Esophagus squamous epithelium (tissue), 5 donors: ENCODE measurements at regions not wholly inside any gene's neighbourhood (a gene's known extent, or its start where the extent isn't known, plus 50 kb on each side); places are given as distances from the start of the nearest gene placed in this dataset.

Source experiments
- DNase-seq: peaks from one replicate; lab custom pipeline; 2025; lab: John Stamatoyannopoulos, UW
- H3K27ac ChIP-seq, 4 donors: fragments of 200-600 bp; sonication (generic); one replicate each; pipeline ENCODE4 v1.5.1; 2016 to 2019; ENCODE audit warnings: mild to moderate bottlenecking in 1 of 4
- H3K27me3 ChIP-seq, 4 donors: fragments of 200-600 bp; sonication (generic); 1 replicate in 3 of 4; 2 replicates in 1 of 4; pipeline versions ENCODE4 v1.5.1 to v1.6.0; 2017 to 2021; ENCODE audit warnings: antibody characterized with exemption in 1 of 4
- H3K36me3 ChIP-seq, 3 donors: fragments of 200-600 bp; sonication (generic); one replicate each; pipeline ENCODE4 v1.5.1; 2016 to 2019
- H3K4me1 ChIP-seq, 3 donors: fragments of 200-600 bp; sonication (generic); one replicate each; pipeline ENCODE4 v1.5.1; 2017 to 2019
- H3K4me3 ChIP-seq, 4 donors: fragments of 200-600 bp; sonication (generic); 1 replicate in 3 of 4; 2 replicates in 1 of 4; pipeline ENCODE4 v1.5.1; 2016 to 2019; ENCODE audit warnings: mild to moderate bottlenecking in 2 of 4, moderate library complexity in 1 of 4
- H3K9me3 ChIP-seq, 3 donors: fragments of 200-600 bp; sonication (generic); one replicate each; pipeline ENCODE4 v1.5.1; 2016 to 2019
- POLR2A ChIP-seq, 4 donors: fragments of 450-650 bp; IDR thresholded peaks; one replicate each; pipeline ENCODE4 v1.6.1; 2017; ENCODE audit warnings: antibody characterized with exemption in 4 of 4, mild to moderate bottlenecking in 4 of 4, moderate library complexity in 3 of 4
- WGBS, 2 donors: methylation state at CpG; one replicate each; pipeline ENCODE4 v1.1.5; 2018; 5-methylcytosine and 5-hydroxymethylcytosine counted together
- intact Hi-C: fragments of 100-400 bp; cut with DNase I; formaldehyde crosslinking; loops from one replicate; pipeline ENCODE4 v1.15.0; 2022
- TF ChIP-seq, protein P1 (sequence below), 6 experiments: fragments of 450-650 bp in 4 of 6; fragments of 200-600 bp in 2 of 6; sonication (generic) in 2 of 6; IDR thresholded peaks; one replicate each; pipeline ENCODE4 v1.5.1; 2016 to 2019; ENCODE audit warnings: antibody characterized with exemption in 6 of 6, mild to moderate bottlenecking in 4 of 6, moderate library complexity in 4 of 6
- donor health status: DM: yes; HTN: yes; CAD: no.

- no peaks in the 10 kb centered on the region for H3K9me3 ChIP-seq
- WGBS, 2 donors, result 78 to 94% methylated on average over 3 of the region's 3 CpGs
- peaks cover 0 to 5% (median 0%) of the 10 kb centered on the region in 4 donors for H3K27me3 ChIP-seq
- no peak for DNase-seq
- no peak overlapping the region for H3K27ac ChIP-seq
- intact Hi-C loops, result no loop called here
- no peak overlapping the region for H3K4me3 ChIP-seq
- H3K4me1 ChIP-seq, result no peaks in the 10 kb centered on the region
- H3K36me3 ChIP-seq, result no peaks in the 10 kb centered on the region
- TF ChIP-seq POLR2A (IDR thresholded peaks at IDR 0.05), result no peak
- TF ChIP-seq, protein P1, sequence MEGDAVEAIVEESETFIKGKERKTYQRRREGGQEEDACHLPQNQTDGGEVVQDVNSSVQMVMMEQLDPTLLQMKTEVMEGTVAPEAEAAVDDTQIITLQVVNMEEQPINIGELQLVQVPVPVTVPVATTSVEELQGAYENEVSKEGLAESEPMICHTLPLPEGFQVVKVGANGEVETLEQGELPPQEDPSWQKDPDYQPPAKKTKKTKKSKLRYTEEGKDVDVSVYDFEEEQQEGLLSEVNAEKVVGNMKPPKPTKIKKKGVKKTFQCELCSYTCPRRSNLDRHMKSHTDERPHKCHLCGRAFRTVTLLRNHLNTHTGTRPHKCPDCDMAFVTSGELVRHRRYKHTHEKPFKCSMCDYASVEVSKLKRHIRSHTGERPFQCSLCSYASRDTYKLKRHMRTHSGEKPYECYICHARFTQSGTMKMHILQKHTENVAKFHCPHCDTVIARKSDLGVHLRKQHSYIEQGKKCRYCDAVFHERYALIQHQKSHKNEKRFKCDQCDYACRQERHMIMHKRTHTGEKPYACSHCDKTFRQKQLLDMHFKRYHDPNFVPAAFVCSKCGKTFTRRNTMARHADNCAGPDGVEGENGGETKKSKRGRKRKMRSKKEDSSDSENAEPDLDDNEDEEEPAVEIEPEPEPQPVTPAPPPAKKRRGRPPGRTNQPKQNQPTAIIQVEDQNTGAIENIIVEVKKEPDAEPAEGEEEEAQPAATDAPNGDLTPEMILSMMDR (IDR thresholded peaks at IDR 0.05), result no peak
Observed at GRCh38 chr5:173529861-173530260, 86.6 kb downstream of the BOD1 start.

DNA sequence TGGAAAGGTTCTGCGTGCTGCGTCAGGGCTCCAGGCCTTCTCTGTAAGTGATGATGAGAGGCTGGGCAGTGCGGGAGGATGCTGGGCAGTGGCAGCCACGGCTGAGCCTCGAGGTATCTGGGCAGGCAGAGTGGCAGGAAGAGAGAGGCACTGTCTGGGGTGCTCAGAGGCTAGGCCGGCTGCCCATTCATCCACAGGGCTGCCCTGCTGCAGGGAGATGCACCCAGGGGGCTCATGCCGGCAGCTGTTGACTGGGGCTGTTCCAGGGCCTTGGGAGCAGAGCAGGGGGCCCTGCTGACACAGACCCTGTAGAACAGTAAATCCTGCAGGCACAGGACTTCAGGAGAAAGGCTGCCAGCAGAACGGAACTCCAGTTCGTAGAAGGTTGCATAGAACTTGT is 88.8 kb downstream of the BOD1 start:
- Histone ChIP-seq H3K27ac (no peak overlapping the region), H3K4me3 (no peak overlapping the region), H3K4me1 (no peaks in the 10 kb centered on the region), H3K27me3 (peaks cover 0 to 5% (median 0%) of the 10 kb centered on the region in 4 donors), H3K9me3 (no peaks in the 10 kb centered on the region), H3K36me3 (no peaks in the 10 kb centered on the region)
- DNase-seq, result no peak
- intact Hi-C loops, result no loop called here
- no peak for TF ChIP-seq POLR2A (IDR thresholded peaks at IDR 0.05)
- TF ChIP-seq, protein P1 (IDR thresholded peaks at IDR 0.05), result no peak
- 80 to 82% methylated on average over 8 to 9 of the region's 9 CpGs for WGBS, 2 donors

DNA sequence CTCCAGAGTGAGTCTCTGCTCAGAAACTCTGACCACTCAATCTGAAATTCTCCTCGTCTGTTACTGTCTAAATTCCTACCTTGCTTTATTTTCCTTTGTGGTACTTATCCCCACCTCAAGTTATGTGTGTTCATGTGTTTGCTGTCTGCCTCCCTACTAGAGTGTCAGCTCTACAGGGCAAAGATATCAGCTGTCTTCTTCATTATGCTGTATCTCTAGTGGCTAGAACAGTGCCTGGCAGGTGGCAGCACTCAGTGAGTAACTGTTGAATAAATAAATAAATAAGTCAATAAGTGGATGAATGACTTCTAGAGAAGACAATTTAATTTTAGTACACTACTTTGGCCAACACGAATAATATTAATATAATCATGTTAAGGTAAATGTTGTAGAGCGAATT is 92.3 kb downstream of the BOD1 start:
- no peak for DNase-seq
- Histone ChIP-seq H3K4me1 (no peaks in the 10 kb centered on the region), H3K36me3 (no peaks in the 10 kb centered on the region), H3K9me3 (peaks cover 0 to 3% (median 0%) of the 10 kb centered on the region in 3 donors), H3K27me3 (peaks cover 0 to 9% (median 0%) of the 10 kb centered on the region in 4 donors), H3K27ac (no peak overlapping the region), H3K4me3 (no peak overlapping the region)
- WGBS, 2 donors, result 64 to 68% methylated on average over 3 of the region's 3 CpGs
- no peak for TF ChIP-seq POLR2A (IDR thresholded peaks at IDR 0.05)
- TF ChIP-seq, protein P1 (IDR thresholded peaks at IDR 0.05), result no peak
- intact Hi-C loops, result no loop called here

DNA sequence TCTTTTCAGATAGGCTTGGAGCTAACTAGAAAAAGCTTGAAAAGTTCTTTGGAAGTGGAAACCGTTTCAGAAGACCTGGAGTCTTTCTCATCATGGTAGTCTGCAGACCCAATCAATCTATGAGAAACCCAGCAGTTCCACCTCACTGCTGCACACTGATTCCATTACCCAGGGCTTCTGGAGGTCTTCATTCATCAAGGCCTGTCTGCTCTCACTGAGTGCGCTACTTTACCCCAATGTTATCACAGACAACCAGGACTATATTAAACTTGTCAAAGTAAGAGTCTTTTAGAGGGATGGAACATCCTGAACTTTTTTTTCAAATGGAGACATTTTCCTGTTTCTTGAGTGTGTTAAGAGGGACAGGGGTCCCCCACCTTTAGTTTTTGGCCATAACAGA is 93.1 kb downstream of the BOD1 start:
- Histone ChIP-seq H3K4me3 (no peak overlapping the region), H3K27ac (no peak overlapping the region), H3K9me3 (peaks cover 0 to 3% (median 0%) of the 10 kb centered on the region in 3 donors), H3K36me3 (no peaks in the 10 kb centered on the region), H3K27me3 (peaks cover 0 to 9% (median 0%) of the 10 kb centered on the region in 4 donors), H3K4me1 (no peaks in the 10 kb centered on the region)
- WGBS, 2 donors, result 45 to 71% methylated on average over 2 of the region's 2 CpGs
- intact Hi-C loops, result no loop called here
- no peak for DNase-seq
- TF ChIP-seq, protein P1 (IDR thresholded peaks at IDR 0.05), result no peak
- TF ChIP-seq POLR2A (IDR thresholded peaks at IDR 0.05), result no peak

DNA sequence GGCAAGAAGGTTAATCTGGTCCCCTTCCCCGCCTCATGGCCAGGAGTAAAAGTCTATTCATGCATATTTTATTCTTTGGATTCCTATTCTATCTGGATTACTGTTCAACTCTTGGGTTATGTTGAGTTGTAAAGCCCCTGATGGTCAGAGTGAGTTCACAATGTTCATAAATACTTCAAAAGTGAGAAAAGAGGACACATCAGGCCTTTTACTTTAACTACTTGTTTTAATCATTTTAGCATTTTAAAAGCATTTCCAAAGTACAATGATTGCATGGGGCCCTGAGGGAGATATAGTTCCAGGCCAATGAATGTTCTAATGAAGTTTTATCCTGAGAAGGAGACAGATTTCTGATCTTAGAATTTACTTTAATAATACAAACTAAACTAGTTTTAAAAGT is 93.9 kb downstream of the BOD1 start:
- Histone ChIP-seq H3K36me3 (no peaks in the 10 kb centered on the region), H3K9me3 (peaks cover 0 to 3% (median 0%) of the 10 kb centered on the region in 3 donors), H3K4me1 (no peaks in the 10 kb centered on the region), H3K27ac (no peak overlapping the region), H3K27me3 (peaks cover 0 to 9% (median 0%) of the 10 kb centered on the region in 4 donors), H3K4me3 (no peak overlapping the region)
- TF ChIP-seq POLR2A (IDR thresholded peaks at IDR 0.05), result no peak
- TF ChIP-seq, protein P1 (IDR thresholded peaks at IDR 0.05), result no peak
- DNase-seq, result no peak
- intact Hi-C loops, result no loop called here
- 35 to 67% methylated on average over 1 of the region's 1 CpG for WGBS, 2 donors
